Body of pancreas (tissue), 4 donors: ENCODE measurements at regions not wholly inside any gene's neighbourhood (a gene's known extent, or its start where the extent isn't known, plus 50 kb on each side); places are given as distances from the start of the nearest gene placed in this dataset.

ENCODE experiments used
- POLR2A ChIP-seq, 3 donors: fragments of 450-650 bp; IDR thresholded peaks; one replicate each; pipeline ENCODE4 v1.6.1; 2016; ENCODE audit warnings: antibody characterized with exemption in 3 of 3, mild to moderate bottlenecking in 2 of 3
- TF ChIP-seq, protein P1 (sequence below), 7 experiments: fragments of 450-650 bp in 4 of 7; fragments of 200-600 bp in 3 of 7; sonication (generic) in 3 of 7; IDR thresholded peaks; one replicate each; pipeline ENCODE4 v1.5.1; 2016 to 2019; ENCODE audit warnings: antibody characterized with exemption in 7 of 7

- TF ChIP-seq, protein P1, sequence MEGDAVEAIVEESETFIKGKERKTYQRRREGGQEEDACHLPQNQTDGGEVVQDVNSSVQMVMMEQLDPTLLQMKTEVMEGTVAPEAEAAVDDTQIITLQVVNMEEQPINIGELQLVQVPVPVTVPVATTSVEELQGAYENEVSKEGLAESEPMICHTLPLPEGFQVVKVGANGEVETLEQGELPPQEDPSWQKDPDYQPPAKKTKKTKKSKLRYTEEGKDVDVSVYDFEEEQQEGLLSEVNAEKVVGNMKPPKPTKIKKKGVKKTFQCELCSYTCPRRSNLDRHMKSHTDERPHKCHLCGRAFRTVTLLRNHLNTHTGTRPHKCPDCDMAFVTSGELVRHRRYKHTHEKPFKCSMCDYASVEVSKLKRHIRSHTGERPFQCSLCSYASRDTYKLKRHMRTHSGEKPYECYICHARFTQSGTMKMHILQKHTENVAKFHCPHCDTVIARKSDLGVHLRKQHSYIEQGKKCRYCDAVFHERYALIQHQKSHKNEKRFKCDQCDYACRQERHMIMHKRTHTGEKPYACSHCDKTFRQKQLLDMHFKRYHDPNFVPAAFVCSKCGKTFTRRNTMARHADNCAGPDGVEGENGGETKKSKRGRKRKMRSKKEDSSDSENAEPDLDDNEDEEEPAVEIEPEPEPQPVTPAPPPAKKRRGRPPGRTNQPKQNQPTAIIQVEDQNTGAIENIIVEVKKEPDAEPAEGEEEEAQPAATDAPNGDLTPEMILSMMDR (IDR thresholded peaks at IDR 0.05), result no peak
- no peak for TF ChIP-seq POLR2A (IDR thresholded peaks at IDR 0.05)
Measured at GRCh38 chr6:12545619-12546409, 170.8 kb upstream of the PHACTR1 start.
